Dermis microvascular lymphatic vessel endothelial cell (primary cell): ENCODE measurements at regions not wholly inside any gene's neighbourhood (a gene's known extent, or its start where the extent isn't known, plus 50 kb on each side); places are given as distances from the start of the nearest gene placed in this dataset.
"Not testable (repeated sequence)": the region's sequence is repeated elsewhere in the genome, so short reads cannot be mapped to it uniquely, and the experiment has no call there.

Experiments
- DNase-seq, 2 donors: peaks; one replicate each; pipeline versions ENCODE4 v3.0.0 to v3.0.0-alpha.2; 2010; ENCODE audit warnings: low read depth in 2 of 2

DNA sequence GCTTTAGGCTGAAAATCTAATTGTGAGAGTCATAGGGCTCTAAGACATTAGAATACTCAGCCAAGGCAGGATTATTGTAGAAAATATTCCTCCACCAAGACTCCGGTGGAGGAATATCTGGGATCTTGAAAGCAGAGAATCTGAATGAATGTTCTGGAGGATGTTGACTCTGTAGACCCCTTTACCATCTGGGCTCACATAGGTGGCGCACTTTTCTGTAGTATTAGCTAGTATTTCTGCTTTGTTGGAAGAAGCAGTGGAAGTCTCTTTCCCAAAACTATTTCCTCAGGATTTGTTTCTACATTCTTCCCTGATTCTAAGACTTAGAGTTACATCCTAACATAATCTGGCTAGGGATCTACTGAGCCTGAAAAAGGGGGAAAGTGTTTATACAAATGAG, 752.4 kb upstream of the SEMA6A start:
- no peak for DNase-seq

- no peak for DNase-seq
Observed at GRCh38 chr5:117318528-117318927, 743.9 kb upstream of the SEMA6A start.

- no peak for DNase-seq
Observed at GRCh38 chr5:117315170-117315569, 740.5 kb upstream of the SEMA6A start.

GRCh38 chr5:117304512-117305107, 730.0 kb upstream of the SEMA6A start:
- DNase-seq = not testable (repeated sequence)

DNA sequence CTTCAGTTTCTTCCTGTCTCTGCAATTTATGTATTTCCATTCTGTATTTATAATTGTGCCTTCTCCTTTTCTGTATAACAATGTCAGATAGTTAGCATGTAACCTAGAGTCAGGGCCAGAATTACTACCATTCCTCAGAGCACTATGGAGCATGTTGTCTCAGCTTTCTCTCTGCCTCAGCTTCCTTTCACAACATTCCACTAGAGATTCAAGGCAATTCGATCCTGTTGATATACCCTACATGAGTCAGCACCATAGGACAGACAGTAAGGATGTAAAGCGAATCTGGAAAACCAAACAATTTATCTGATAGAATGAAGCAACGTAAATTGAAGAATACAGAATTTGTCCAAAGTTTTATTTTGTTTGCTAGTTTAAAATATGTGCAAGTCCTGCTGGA, 728.3 kb upstream of the SEMA6A start:
- no peak for DNase-seq

GRCh38 chr5:117302473-117302872, 727.9 kb upstream of the SEMA6A start:
- no peak for DNase-seq

GRCh38 chr5:117299936-117300328, 725.3 kb upstream of the SEMA6A start:
- no peak for DNase-seq

- DNase-seq = no peak
Observed at GRCh38 chr5:117299224-117299935, 724.8 kb upstream of the SEMA6A start.

- no peak for DNase-seq
Observed at GRCh38 chr5:117296872-117297271, 722.2 kb upstream of the SEMA6A start.

GRCh38 chr5:117295941-117296340, 721.3 kb upstream of the SEMA6A start:
- DNase-seq = no peak

DNA sequence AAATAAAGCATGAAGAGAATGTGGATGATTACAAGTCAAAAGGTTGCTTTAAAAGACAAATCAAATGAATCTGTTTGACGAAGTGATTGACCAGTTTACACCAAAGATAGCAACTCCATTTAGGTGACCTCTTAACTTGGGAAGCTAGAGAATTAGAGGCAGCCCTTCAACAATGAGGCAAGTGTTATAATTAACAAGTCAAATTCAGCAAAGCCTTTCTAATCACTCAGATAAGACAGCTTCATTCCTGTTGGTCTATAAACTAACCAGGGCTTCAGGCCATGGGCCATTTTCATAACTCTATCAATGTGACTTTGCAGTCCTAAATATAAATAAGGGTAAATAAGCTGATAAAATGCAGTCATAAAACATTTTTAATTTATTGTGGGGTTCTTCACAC, 712.2 kb upstream of the SEMA6A start:
- no peak for DNase-seq

DNA sequence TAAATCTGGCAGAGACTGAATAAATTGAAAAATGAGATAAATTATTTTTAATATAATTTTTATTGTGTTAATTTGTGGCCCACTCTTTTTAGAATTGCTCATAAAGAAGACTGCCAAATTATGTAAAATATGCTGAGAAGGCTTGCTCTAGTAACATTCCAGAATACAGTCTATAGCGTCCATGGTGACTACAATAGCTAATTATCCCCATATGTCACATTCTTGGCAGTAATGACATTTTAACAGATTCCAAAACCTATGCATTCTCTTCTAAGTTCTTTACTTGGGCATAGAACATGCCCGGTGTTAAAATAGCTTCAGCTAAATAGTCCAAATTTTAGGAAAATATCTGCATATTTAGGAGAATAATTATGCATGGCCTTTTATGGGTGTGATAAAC, 697.0 kb upstream of the SEMA6A start:
- no peak for DNase-seq

- DNase-seq = no peak
Observed at GRCh38 chr5:117266280-117266679, 691.7 kb upstream of the SEMA6A start.

DNA sequence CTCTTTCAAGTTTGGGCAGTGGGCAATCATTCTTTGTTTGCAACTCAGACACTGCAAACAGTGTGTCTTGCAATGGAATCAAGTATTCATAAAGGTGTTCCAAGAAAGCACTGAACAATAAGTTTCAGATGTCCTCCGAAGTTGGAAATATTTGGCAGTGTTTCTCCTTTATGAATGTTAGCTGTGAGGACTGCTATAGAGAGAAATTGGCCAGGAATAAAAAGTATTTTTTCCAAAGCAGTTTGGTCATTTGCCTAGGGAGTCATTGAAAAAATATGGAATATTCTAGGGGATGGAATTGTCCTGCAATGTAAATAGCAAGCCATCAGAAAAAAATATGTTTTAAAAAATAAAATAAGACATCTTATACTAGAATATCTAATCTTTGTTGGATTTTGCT, 688.6 kb upstream of the SEMA6A start:
- no peak for DNase-seq

DNA sequence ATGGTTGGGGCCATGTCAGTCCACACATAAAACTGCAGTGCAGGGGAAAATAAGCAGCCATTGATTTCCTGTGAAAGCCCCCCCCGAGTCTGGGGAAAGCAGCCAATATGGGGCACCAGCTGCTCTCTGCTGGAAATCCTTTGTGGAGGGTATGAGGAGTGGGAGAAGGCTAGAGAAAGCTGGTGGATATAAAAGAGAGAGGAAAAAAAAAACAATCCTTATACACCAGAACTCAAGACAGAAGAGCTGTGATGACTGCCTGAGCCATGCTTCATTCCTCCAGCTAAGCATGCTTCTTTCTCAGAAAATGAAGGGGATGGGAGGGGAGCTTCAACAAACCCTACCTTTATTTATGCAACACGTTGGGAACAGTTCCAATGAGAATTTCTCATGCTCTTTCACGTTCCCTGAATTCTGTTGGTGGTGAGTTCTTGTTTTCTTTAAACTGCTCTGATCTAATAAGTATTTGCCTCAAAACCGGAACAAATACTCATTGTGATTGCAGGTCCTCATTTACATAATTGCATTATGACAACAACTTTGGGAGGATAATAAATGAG, 688.0 kb upstream of the SEMA6A start:
- DNase-seq = no peak

DNA sequence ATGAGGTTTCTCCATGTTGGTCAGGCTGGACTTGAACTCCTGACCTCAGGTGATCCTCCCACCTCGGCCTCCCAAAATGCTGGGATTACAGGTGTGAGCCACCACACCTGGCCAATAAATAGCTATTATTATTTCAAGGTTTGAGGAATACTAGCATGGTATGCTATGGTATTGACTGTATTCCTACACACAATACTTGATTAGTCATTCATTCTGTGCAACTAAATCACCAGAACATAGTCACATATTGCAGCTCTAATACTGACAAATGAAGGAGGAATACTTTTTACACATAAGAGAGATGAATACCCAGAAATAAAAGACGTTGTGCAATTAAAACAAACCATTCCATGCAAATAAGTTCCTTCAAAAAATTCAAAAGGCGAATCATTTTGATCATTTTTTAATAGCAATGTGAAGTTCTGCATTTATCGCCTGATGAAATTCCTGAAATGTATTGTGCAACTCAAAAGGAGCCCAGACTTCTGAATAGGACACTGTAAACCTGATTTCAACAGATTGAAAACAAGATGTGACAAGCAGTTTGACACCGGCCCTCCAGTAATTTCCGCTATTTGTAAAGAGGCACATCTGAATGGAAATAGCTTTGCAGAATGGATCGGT, 687.4 kb upstream of the SEMA6A start:
- no peak for DNase-seq

GRCh38 chr5:117255211-117256027, 680.8 kb upstream of the SEMA6A start:
- DNase-seq = no peak

DNA sequence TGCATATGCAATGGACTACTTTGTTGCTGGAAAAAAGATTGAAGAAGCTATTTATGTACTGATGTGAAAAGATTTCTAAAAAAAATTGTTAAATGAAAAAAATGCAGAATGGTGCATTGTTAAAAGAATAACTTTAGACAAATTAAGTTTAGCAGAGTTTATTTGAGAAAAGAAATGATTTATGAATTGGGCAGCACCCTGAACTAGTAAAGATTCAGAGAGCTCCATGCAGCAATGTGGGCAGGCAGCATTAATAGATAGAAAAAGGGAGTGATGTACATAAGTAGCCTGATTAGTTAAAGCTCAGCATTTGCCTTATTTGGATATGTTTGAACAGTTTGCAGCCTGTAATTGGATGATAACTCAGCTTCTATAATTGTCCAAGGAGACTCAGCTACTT, 677.9 kb upstream of the SEMA6A start:
- no peak for DNase-seq

DNA sequence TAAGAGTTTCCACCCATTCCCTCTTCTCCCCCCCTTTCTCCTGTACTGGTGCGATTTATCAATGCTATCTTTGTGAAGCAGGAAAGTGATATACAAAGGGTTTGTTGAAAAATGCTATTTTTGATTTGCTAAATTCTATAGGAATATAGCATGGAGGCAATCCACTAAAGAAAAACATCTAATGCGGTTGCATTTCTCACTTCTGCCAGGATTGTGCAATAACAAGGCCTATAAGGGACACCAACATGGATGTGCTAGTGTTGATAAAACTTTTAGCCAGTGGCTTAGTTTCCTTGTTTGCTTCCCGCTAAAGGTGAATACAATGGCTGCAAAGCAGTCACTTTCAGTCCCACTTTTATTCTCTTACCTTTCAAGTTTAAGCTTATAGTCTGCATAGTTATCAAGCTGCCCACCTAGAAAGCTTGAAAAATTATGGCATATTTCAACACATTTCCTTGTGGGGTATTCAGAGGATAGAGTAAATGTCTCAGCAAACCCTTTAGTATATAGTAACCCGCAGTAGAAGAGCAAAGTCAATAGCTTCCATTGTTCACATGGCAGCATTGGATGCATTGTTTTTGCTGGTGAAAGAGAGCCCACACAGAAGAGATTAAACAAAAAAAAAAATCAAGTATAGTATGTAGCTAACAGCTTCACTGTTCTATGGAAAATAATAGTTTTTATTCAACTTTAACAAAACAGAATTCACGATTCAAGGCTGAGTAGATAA, 674.6 kb upstream of the SEMA6A start:
- DNase-seq = no peak

DNA sequence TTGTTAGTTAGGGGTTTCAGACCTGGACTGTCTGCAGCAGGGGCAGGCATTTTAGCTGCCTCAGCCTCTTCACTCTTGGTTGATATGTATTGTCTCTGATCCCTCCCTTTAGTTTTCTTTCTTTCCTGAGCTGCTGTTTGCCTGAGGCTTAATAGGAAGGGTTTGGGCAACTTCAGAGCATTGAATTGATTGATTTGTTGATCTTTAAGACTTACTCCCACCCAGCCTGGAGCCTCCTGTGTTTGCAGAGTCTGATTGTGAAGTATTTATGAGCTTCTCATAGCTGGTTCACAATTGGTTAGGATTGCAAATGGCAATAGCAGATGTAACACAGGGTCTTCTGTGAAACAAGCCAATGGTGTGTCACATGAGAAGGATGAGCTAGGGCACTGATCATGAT, 671.8 kb upstream of the SEMA6A start:
- DNase-seq = no peak

GRCh38 chr5:117245130-117245529, 670.5 kb upstream of the SEMA6A start:
- DNase-seq = no peak
